ENCODE measurements at regions not wholly inside any gene's neighbourhood (a gene's known extent, or its start where the extent isn't known, plus 50 kb on each side); places are given as distances from the start of the nearest gene placed in this dataset.
"Not testable (repeated sequence)": the region's sequence is repeated elsewhere in the genome, so short reads cannot be mapped to it uniquely, and the experiment has no call there.

GRCh38 chr4:72714482-72715279 lies 145.7 kb upstream of the ADAMTS3 start:
- Histone ChIP-seq H3K4me3 (no peak overlapping the region), H3K27me3 (no peaks in the 10 kb centered on the region), H3K4me1 (no peaks in the 10 kb centered on the region), H3K36me3 (no peaks in the 10 kb centered on the region), H3K9me3 (no peaks in the 10 kb centered on the region), H3K27ac (no peak overlapping the region)
- TF ChIP-seq POLR2AphosphoS5 (IDR thresholded peaks at IDR 0.05), result no peak
- TF ChIP-seq EP300 (IDR thresholded peaks at IDR 0.05), result no peak
- no peak for TF ChIP-seq CTCF (IDR thresholded peaks at IDR 0.05)
- no peak for TF ChIP-seq POLR2A (IDR thresholded peaks at IDR 0.05)
- 82% methylated on average over 6 of the region's 6 CpGs for WGBS
- no peak for DNase-seq (ENCODE audit: low spot score in 2 of 2)

GRCh38 chr4:72712997-72713396 lies 144.0 kb upstream of the ADAMTS3 start:
- no peak for DNase-seq (ENCODE audit: low spot score in 2 of 2)
- no peak for TF ChIP-seq CTCF (IDR thresholded peaks at IDR 0.05)
- no peak for TF ChIP-seq POLR2A (IDR thresholded peaks at IDR 0.05)
- TF ChIP-seq EP300 (IDR thresholded peaks at IDR 0.05), result no peak
- no peak for TF ChIP-seq POLR2AphosphoS5 (IDR thresholded peaks at IDR 0.05)
- Histone ChIP-seq H3K27ac (no peak overlapping the region), H3K27me3 (no peaks in the 10 kb centered on the region), H3K9me3 (no peaks in the 10 kb centered on the region), H3K4me1 (no peaks in the 10 kb centered on the region), H3K4me3 (no peak overlapping the region), H3K36me3 (no peaks in the 10 kb centered on the region)

- TF ChIP-seq EP300 (IDR thresholded peaks at IDR 0.05) (no peak), POLR2AphosphoS5 (IDR thresholded peaks at IDR 0.05) (no peak), POLR2A (IDR thresholded peaks at IDR 0.05) (no peak)
- H3K4me1 ChIP-seq, result no peaks in the 10 kb centered on the region
- H3K36me3 ChIP-seq, result no peaks in the 10 kb centered on the region
- no peaks in the 10 kb centered on the region for H3K9me3 ChIP-seq
- H3K4me3 ChIP-seq, result no peak overlapping the region
- WGBS, result 57% methylated on average over 3 of the region's 3 CpGs
- H3K27ac ChIP-seq, result no peak overlapping the region
- no peak for DNase-seq (ENCODE audit: low spot score in 2 of 2)
- no peaks in the 10 kb centered on the region for H3K27me3 ChIP-seq
These were observed 140.5 kb upstream of the ADAMTS3 start for GRCh38 chr4:72709475-72709874.

- Histone ChIP-seq H3K4me1 (no peaks in the 10 kb centered on the region), H3K9me3 (no peaks in the 10 kb centered on the region), H3K4me3 (no peak overlapping the region), H3K27me3 (no peaks in the 10 kb centered on the region), H3K36me3 (no peaks in the 10 kb centered on the region), H3K27ac (no peak overlapping the region)
- DNase-seq (ENCODE audit: low spot score in 2 of 2), result no peak
- TF ChIP-seq CTCF (IDR thresholded peaks at IDR 0.05) (no peak), POLR2A (IDR thresholded peaks at IDR 0.05) (no peak), EP300 (IDR thresholded peaks at IDR 0.05) (no peak), POLR2AphosphoS5 (IDR thresholded peaks at IDR 0.05) (no peak)
- WGBS, result 96% methylated on average over 7 of the region's 7 CpGs
These were observed 137.7 kb upstream of the ADAMTS3 start for GRCh38 chr4:72706684-72707083.

GRCh38 chr4:72704925-72705640 lies 136.1 kb upstream of the ADAMTS3 start:
- H3K4me3 ChIP-seq; H3K36me3 ChIP-seq; H3K27ac ChIP-seq; H3K27me3 ChIP-seq; H3K4me1 ChIP-seq; H3K9me3 ChIP-seq; DNase-seq (ENCODE audit: low spot score in 2 of 2): not testable (repeated sequence)
- 64% methylated on average over 7 of the region's 7 CpGs for WGBS

GRCh38 chr4:72702948-72703347 lies 133.9 kb upstream of the ADAMTS3 start:
- H3K27me3 ChIP-seq, result no peaks in the 10 kb centered on the region
- H3K36me3 ChIP-seq, result no peaks in the 10 kb centered on the region
- no peaks in the 10 kb centered on the region for H3K9me3 ChIP-seq
- 82% methylated on average over 3 of the region's 3 CpGs for WGBS
- no peak overlapping the region for H3K27ac ChIP-seq
- no peak for TF ChIP-seq EP300 (IDR thresholded peaks at IDR 0.05)
- no peak for TF ChIP-seq CTCF (IDR thresholded peaks at IDR 0.05)
- TF ChIP-seq POLR2AphosphoS5 (IDR thresholded peaks at IDR 0.05), result no peak
- TF ChIP-seq POLR2A (IDR thresholded peaks at IDR 0.05), result no peak
- no peak overlapping the region for H3K4me3 ChIP-seq
- no peaks in the 10 kb centered on the region for H3K4me1 ChIP-seq
- DNase-seq (ENCODE audit: low spot score in 2 of 2), result no peak
